ENCODE measurements at regions not wholly inside any gene's neighbourhood (a gene's known extent, or its start where the extent isn't known, plus 50 kb on each side); places are given as distances from the start of the nearest gene placed in this dataset.
"Not testable (repeated sequence)": the region's sequence is repeated elsewhere in the genome, so short reads cannot be mapped to it uniquely, and the experiment has no call there.

DNA sequence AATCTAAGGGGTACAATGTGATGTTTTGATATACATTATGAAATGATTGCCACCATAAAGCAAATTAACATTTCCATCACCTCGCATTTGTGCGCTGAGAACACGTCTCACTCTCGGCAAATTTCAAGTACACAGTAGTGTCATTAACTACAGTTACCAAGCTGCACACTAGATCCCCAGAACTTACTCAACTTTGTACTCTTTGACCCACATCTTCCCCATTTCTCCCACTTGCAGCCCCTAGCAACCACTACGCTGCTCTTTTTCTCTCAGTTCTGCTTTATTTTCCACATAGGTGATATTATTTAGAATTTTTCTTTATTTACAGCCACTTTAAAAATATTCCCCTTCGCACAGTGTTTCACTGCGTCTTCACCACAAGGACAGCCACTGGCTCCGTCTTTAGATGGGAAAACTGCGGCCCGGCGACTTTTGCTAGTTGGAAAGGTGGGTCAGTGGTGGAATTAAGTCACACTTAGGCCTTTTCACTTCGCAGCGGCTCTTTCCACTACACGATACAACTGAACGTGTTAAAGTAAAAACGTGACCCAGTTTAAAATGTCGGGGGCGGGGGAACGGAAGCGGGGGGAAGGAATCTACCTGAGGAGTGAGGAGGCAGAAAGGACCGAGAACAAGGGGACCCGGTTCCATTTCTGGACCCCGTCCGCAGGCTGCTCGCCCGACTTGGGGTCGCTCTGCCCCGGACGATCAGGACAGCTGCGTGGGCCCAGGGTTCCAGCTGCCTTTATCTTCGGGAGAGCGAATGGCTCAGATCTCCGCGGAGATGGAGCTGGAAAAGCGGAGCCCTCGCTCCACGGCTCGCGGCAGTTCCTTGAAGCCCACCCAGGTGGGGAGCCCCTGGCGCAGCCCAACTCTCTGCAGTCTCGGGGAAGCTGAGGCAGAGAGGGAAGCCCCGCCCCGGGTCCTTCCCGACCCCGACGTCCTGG lies 486.1 kb downstream of the UQCRFS1 start:
- no peak for DNase-seq

DNA sequence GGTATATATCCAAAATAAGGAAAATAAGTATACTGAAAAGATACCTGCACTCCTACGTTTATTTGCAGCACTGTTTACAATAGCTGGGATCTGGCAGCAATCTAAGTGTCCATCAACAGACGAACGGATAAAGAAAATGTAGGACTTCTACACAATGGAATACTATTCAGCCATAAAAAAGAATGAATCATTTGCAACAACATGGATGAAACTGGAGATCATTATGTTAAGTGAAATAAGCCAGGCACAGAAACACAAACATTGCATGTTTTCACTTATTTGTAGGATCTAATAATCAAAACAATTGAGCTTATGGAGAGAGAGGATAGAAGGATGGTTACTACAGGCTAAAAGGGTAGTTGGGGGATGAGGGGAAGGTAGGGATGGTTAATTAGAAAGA lies 494.0 kb downstream of the UQCRFS1 start:
- DNase-seq: no peak

DNA sequence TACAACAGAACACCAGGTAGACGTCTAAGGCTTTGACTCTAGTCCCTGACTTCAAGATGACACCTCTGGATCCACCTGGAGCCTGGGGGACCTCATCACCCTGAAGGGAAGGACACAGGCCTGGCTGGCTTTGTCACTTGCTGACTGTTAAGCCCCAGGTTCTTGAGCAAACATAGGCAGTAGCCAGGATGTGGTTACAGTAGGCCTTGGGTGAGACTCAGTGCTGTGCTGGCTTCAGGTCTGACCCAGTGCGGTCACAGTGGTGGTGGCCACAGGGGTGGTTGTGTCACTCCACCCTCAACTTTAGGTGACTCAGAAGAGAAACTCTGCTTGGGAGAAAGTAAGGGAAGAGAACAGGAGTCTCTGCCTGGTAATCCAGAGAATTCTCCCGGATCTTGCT lies 497.8 kb downstream of the UQCRFS1 start:
- no peak for DNase-seq

DNA sequence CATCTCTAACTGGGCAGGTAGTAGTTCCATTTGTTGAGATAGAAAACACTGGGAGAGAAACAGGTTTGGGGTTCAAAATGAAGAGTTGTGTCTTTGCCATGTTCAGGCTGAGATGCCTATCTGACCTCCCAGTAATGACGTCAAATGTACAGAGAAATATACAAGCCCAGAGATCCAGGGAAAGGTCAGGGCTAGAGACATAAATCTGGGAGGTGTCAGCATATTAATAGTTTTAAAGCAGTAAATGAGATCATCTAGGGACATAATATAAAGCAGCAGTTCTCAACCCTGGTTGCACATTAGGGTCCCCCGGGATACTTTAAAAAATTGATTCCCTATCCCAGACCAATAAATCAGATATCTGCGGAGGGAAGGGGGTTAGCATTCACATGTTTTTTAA lies 501.5 kb downstream of the UQCRFS1 start:
- DNase-seq: no peak

DNA sequence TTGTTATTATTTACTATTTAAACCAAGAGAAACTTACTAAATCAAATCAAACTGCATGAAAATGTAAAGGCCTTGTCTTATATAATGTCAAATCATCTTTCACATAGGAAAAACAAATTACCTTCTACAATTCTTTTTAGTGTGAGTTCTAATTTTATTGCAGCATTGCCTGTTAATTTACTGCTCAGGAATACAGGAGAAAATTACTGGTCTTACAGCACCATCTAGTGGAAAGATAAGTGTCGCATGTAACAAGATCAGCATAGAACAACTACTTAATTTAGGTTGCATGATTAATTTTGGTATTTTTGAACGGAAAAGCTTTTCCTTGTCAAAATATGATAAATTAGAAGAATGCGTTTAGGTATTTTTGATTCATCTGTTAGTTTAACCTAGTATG lies 502.7 kb downstream of the UQCRFS1 start:
- DNase-seq: peak; percentile 13 to 68

DNA sequence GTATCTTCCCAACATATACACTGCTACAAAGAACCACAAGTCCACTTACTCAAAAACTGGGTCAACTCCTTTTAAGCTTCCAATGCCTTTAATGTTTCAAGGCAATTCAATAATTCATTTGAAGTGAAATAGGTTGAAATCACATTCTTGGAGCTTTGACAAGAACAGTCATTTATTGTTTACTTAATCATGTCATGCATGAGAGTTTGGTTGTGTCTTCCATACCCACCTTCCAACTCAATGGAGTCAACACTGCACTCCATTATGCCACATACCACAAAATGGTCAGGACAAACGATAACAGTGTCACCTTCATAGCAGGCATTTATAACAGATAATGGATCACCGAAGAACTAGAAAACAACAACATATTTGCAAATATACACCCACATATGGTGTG lies 506.3 kb downstream of the UQCRFS1 start:
- DNase-seq: no peak

DNA sequence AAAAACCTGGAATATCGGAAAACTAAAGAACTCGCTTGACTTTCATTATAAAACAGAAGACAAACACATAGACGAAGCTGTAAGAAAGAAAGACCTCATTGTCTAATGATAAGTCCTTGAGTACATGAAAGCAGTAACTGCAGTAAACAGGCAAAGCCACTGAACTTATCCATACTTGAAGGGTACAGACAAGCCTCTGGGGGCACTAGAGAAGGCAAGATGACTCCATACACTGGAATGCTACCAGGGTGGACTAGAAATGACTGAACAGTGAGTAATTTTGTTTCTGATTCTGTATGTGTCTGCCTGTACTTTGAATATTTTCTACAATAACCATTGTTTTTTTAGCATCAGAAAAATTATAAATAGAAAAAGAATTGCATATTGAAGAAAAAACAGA lies 507.9 kb downstream of the UQCRFS1 start:
- no peak for DNase-seq

DNA sequence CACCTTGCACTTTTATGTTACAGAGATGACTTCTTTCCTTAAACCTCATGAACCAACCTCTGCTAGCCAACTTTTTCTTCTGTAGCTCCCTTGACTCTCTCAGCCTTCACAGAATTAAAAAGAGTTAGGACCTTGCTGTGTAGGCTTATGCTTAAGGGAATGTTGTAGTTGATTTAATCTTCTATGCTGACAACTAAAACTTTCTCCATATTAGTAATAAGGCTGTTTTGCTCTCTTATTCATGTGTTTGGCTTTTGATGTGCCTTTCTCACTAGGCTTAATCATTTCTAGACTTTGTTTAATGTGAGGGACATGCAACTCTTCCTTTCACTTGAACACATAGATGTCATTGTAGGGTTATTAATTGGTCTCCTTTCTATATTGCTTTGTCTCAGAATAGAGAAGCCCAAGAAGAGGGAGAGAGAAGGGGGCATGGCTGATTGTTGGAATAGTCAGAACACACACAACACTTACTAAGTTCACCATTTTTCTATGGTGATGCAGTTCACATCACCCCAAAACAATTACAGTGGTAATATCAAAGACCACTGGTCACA lies 509.5 kb downstream of the UQCRFS1 start:
- no peak for DNase-seq

DNA sequence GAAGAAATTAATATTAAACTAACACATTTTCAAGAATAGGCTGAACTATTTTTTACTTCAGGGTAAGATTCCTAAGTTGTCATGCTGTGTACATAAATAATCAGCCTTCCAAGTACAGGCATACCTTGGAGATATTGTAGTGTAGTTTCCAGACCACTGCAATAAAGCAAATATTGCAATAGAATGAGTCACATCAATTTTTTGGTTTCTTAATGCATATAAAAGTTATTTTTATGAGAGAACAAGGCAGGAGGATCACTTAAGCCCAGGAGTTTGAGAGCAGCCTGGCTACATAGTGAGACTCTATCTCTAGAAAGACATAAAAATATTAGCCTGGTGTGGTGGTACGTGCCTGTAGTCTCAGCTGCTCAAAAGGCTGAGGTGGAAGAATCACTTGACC lies 511.5 kb downstream of the UQCRFS1 start:
- DNase-seq: no peak

DNA sequence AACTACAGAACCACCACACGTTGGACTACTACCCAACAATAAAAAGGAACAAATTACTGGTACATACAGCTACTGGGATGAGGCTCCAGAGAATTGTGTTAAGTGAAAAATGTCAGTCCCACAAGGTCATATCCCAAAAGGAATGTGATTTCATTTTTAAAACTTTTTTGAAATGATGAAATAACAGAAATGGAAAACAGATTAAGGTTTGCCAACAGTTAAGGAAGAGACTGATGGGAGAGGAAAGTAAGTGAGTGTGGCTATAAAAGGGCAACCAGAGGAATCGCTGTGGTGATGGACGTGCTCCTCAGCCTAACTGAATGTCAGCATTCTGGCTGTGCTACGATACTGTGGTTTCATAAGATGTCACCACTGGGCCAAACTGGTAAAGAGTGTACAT lies 512.8 kb downstream of the UQCRFS1 start:
- DNase-seq: no peak

DNA sequence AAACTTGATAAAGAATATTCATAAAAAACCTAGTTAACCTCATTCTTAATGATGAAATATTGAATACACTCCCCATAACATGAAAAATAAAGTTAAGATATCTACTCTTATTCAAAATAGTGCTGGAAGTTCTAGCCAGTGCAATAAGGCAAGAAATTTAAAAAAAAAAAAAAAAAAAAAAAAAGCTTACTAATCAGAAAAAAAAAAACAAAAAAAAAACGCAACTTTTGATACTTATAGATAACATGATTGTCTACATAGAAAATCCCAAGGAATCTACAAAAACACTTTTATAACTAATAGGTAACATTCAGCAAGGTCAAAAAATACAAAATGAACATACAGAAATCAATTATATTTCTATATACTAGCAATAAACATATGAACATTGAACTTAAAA lies 515.6 kb downstream of the UQCRFS1 start:
- no peak for DNase-seq

DNA sequence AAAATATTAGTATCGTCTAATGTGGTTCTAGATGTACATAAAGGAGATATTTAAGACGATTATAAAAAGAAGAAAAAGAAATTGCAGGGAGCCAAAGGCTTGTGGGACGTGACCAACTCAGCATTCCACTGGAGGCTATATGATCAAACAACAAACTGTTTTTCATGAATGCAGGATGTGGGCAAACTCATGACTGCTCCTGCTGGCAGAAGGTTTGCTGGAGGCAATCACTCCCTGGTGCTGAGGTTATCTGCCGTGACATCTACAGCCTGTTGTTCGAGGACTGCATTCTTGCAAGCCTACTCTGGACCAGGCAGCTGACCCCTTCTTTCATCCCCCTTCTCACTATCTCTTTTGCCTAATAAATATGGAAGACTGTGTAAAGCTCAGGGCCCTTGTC lies 518.1 kb downstream of the UQCRFS1 start:
- no peak for DNase-seq

DNA sequence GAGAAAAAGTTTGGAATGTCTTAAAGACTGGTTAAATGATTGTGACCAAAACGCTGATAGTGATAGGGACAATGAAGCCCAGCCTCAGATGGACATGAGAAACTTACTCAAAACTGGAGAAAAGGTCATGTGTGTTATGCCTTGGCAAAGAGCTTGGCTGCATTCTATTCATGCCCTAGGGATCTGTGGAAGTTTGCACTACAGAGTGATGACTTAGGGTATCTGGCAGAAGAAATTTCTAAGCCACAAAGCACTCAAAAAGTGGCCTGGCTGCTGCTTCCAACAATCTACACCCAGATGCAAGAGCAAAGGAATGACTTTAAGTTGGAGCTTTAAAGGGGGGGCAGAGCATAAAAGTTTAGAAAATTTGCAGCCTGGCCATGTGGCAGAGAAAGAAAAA lies 521.3 kb downstream of the UQCRFS1 start:
- no peak for DNase-seq

DNA sequence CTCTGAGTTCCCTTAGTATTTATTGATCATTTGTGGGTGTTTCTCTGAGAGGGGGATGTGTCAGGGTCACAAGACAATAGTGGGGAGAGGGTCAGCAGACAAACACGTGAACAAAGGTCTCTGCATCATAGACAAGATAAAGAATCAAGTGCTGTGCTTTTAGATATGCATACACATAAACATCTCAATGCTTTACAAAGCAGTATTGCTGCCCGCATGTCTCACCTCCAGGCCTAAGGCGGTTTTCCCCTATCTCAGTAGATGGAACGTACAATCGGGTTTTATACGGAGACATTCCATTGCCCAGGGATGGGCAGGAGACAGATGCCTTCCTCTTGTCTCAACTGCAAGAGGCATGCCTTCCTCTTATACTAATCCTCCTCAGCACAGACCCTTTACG lies 523.5 kb downstream of the UQCRFS1 start:
- not testable (repeated sequence) for DNase-seq

DNA sequence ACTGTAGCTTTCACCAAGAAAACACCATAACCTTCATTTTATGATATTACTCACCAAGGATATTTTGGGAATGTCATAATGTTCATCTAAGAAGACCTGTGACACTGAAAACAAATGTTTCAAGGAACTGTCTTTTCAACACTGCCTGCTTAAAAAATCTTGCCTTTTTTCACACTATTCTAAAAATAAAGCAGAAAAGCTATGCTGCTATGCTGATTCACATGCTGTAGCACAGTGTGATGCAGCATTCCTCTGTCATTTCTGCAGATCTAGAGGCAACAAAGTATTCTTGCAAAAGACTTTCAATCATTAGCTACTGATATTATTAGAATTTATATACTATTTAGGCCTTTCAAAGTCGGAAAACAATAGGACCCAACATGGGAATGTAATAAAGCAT lies 525.7 kb downstream of the UQCRFS1 start:
- no peak for DNase-seq

DNA sequence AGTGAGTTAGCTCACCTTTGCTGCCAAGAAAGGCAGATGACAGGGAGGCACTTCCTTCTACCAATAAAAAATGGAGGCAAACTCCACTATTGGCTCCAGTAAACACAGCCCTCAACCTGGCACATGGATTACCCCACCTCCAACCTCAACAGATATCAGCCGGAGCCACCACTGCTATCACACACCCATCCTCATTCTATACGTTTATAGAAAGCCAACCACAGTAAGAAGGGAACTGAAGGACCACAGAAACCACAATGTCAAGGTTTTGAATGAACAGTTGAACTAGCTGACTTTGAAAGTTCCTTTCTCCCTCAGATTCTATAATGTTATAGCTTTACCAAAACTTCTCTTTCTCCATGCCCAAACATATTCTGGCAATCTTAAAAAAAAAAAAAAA lies 526.2 kb downstream of the UQCRFS1 start:
- DNase-seq: no peak

DNA sequence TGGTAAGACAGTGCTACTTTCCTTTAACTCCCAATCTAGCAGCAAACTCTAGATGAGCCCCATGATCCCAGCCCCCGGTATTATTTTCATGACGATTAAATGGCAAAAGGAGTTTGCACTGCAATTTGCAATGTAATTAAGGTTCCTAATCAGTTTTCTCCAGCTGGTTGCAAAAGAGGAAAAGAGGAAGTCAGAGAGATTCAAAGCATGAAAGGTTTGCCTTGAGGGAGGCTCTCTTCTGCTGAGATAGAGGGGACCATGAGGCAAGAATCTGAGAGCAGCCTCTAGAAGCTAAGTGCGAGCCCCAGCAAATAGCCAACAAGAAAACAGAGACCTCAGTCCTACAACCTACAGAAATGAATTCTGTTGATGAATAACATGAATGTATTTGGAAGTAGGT lies 527.1 kb downstream of the UQCRFS1 start:
- DNase-seq: no peak

DNA sequence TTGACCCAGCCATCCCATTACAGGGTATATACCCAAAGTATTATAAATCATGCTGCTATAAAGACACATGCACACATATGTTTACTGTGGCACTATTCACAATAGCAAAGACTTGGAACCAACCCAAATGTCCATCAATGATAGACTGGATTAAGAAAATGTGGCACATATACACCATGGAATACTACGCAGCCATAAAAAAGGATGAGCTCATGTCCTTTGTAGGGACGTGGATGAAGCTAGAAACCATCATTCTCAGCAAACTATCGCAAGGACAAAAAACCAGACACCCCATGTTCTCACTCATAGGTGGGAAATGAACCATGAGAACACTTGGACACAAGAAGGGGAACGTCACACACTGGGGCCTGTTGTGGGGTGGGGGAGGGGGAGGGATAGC lies 527.9 kb downstream of the UQCRFS1 start:
- DNase-seq: not testable (repeated sequence)

DNA sequence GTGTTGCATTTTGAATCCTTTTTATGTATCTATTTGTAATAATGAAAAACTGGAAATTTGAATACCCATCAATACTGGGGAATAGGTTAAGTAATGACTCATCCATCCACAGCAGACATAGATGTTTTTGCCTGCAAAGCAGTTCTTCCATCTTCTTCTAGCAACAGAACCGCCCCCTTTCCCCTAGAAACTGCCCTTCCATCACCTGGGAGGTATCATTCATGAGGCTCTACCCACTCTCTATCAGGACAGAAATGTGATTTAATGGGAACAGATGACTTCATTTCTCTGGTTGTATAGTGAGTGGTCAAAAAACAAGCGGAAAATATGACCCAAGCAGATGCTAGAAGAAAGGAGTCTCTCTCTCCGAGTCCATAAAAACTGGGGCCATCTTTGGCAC lies 532.8 kb downstream of the UQCRFS1 start:
- no peak for DNase-seq

DNA sequence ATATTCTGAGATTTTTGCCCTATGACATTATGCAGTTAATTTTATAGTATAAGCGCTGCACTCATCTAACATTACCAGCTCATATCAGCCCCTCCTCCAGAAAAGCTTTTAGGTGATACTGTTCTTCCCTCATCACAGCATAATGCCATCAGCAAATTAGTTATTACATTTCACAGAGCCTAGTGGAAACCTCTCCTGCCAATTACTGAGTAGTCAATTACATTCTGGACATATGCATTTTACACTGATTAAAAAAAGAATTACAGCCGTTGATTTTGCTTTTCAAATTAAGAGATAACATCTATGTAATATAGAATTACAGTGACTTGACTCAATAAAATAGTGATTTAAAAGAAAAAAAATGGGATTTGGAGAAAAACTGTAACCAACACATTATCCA lies 542.1 kb downstream of the UQCRFS1 start:
- no peak for DNase-seq

DNA sequence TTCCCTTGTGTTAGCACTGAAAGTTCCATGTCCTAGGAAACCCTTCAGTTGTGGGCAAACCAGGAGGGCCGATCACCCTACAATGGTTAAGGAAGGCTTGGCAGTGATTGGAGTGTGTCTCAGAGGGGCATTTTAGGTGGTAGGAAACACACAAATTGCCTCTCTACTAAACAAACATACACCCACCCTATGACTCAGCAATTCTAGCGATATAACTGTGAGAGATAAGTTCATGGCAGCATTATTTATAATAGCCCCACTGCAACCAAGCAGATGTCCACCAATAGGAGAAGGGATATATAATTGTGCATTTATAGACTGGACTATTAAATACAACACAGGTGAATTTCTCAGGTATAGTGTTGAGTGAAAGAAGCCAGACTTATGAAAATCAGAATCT lies 543.1 kb downstream of the UQCRFS1 start:
- no peak for DNase-seq

DNA sequence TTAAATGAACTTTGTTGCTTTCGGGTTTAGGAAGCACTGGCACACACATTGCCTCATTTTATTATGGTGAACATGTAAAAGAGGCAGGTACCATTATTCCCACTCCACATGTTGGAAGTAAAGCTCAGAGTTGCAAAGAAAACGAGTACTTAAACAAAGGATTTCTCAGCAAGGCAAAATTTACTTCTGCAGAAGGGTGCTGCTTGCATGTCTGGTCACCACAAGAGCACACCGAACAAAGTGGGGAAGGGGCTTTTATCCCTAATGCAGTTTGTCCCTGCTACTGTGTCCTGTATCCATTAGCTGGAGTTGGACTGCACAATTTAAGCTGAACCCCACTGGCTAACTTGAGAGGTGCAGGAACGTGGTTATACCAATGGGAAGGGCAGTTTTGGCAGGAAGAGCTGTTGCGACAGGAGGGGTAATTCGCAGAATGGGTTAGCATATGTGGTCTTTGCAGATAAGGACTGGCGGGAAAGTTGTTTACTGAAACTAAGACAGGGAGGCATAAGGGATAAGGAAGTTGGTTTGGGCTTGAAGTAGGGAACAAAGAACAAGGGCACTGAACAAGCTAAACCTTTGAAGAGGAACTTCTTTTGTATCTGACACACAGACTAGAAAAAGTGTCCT lies 545.5 kb downstream of the UQCRFS1 start:
- DNase-seq: no peak

DNA sequence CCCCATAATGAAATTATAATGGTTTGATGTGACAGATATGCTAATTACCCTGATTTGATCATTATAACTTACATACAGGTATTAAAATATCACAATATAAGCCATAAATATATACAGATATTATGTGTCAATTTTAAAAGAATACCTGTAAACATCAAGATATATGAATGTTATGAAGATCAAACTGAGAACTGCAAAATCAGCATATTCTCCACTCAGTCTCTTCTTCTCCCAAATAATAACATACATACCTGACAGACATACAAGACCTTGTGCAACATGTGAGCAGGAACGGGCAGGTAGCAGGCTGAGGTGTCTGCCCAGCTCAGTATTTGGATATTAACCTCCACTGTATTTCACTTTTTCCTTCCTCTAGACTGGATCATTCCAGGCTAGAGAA lies 547.2 kb downstream of the UQCRFS1 start:
- DNase-seq: no peak

DNA sequence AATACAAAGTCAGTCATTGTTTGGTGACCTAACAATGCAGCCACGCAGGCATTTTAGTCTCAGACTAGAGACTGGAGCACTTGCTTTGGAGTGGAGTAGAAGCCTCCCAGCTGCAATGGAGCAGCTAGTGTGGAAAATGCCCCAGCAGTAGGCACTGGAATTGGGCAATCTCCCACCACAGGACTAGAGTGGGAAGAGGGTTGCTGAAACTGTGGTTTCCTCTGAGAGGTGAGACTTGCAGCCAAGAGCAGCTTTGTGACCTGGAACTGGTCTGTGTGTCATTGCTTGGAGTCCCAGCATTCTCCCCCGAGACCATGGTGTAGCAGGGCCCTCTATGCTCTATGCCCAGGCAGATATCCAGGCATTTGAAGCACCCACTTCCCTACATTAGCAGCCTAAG lies 556.3 kb downstream of the UQCRFS1 start:
- DNase-seq: no peak
